Breast epithelium (tissue), 3 donors: ENCODE measurements at regions not wholly inside any gene's neighbourhood (a gene's known extent, or its start where the extent isn't known, plus 50 kb on each side); places are given as distances from the start of the nearest gene placed in this dataset.

Experiments used
- POLR2A ChIP-seq: fragments of 450-650 bp; IDR thresholded peaks from one replicate; pipeline ENCODE4 v1.6.1; 2016; ENCODE audit warnings: antibody characterized with exemption, mild to moderate bottlenecking, moderate library complexity
- TF ChIP-seq, protein P1 (sequence below), 3 donors: fragments of 450-650 bp; IDR thresholded peaks; one replicate each; pipeline ENCODE4 v1.5.1; 2016 to 2017; ENCODE audit warnings: antibody characterized with exemption in 3 of 3, mild to moderate bottlenecking in 3 of 3, moderate library complexity in 3 of 3

DNA sequence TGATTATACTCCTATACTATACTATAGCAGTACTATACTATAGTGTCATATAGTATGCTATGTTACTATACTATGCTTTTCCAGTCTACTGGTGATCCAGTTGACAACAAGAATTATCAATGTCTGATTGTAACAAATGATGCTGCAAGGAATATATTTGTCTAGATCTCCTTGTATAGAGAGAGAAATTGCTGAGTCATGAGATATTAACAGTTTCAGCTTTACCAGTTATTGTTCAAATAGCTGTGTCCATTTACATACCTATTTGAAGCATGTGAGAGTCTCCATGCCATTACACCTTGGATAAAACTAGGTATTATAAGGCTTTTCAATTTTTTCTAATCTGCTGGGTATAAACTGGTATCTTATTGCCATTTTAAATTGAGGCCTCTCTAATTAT lies 136.4 kb upstream of the SKOR2 start:
- TF ChIP-seq, protein P1, sequence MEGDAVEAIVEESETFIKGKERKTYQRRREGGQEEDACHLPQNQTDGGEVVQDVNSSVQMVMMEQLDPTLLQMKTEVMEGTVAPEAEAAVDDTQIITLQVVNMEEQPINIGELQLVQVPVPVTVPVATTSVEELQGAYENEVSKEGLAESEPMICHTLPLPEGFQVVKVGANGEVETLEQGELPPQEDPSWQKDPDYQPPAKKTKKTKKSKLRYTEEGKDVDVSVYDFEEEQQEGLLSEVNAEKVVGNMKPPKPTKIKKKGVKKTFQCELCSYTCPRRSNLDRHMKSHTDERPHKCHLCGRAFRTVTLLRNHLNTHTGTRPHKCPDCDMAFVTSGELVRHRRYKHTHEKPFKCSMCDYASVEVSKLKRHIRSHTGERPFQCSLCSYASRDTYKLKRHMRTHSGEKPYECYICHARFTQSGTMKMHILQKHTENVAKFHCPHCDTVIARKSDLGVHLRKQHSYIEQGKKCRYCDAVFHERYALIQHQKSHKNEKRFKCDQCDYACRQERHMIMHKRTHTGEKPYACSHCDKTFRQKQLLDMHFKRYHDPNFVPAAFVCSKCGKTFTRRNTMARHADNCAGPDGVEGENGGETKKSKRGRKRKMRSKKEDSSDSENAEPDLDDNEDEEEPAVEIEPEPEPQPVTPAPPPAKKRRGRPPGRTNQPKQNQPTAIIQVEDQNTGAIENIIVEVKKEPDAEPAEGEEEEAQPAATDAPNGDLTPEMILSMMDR (IDR thresholded peaks at IDR 0.05): no peak
- no peak for TF ChIP-seq POLR2A
